HL-60 (cell line): ENCODE measurements at regions not wholly inside any gene's neighbourhood (a gene's known extent, or its start where the extent isn't known, plus 50 kb on each side); places are given as distances from the start of the nearest gene placed in this dataset.

Experiments used
- DNase-seq, 2 experiments: peaks; one replicate each; pipeline ENCODE4 v3.0.0-alpha.2; 2010 to 2020; ENCODE audit warnings: low read depth in 1 of 2, low spot score in 1 of 2
- H3K27ac ChIP-seq: fragments of 250-450 bp; sonication (Bioruptor Pico); replicated peaks from 2 replicates; pipeline ENCODE4 v1.5.1; 2020; ENCODE audit warnings: mild to moderate bottlenecking, moderate library complexity
- H3K27me3 ChIP-seq: fragments of 250-450 bp; sonication (Bioruptor Pico); 2 replicates; pipeline ENCODE4 v1.5.1; 2021; ENCODE audit warnings: mild to moderate bottlenecking, moderate library complexity; ENCODE audit not compliant: insufficient read depth, poor library complexity, severe bottlenecking
- H3K4me3 ChIP-seq: replicated peaks from 2 replicates; pipeline ENCODE4 v1.5.1; 2011; ENCODE audit warnings: mild to moderate bottlenecking, control low read depth, low read length; ENCODE audit not compliant: insufficient read depth
- CTCF ChIP-seq: IDR thresholded peaks from one replicate; pipeline ENCODE4 v1.5.1; 2011; ENCODE audit warnings: low read length, control low read depth, inconsistent platforms; ENCODE audit not compliant: insufficient read depth
- GABPA ChIP-seq: IDR thresholded peaks from 2 replicates; pipeline ENCODE4 v1.6.1; 2012; ENCODE audit warnings: low read depth
- POLR2AphosphoS5 ChIP-seq: IDR thresholded peaks from 2 replicates; pipeline ENCODE4 v1.6.1; 2012; ENCODE audit warnings: low read depth
- REST ChIP-seq: IDR thresholded peaks from 2 replicates; pipeline ENCODE4 v1.6.1; 2012; ENCODE audit warnings: low read depth; ENCODE audit not compliant: insufficient replicate concordance
- SPI1 ChIP-seq: IDR thresholded peaks from 2 replicates; pipeline ENCODE4 v1.6.1; 2012; ENCODE audit warnings: low read depth, mild to moderate bottlenecking, borderline replicate concordance

GRCh38 chr3:152200476-152201420 is 68.0 kb upstream of the MBNL1 start:
- Histone ChIP-seq H3K27ac (peak overlapping the region; percentile 91), H3K4me3 (no peak overlapping the region), H3K27me3 (no peaks in the 10 kb centered on the region)
- no peak for TF ChIP-seq POLR2AphosphoS5
- TF ChIP-seq REST: no peak
- TF ChIP-seq CTCF: no peak
- no peak for TF ChIP-seq SPI1
- TF ChIP-seq GABPA: no peak
- DNase-seq: no peak

GRCh38 chr3:152202976-152203626 is 65.6 kb upstream of the MBNL1 start:
- Histone ChIP-seq H3K4me3 (peak overlapping the region; percentile 22), H3K27ac (peak overlapping the region; percentile 91), H3K27me3 (no peaks in the 10 kb centered on the region)
- peak in 1 of 2 experiments; percentile 33 for DNase-seq
- no peak for TF ChIP-seq GABPA
- no peak for TF ChIP-seq CTCF
- no peak for TF ChIP-seq POLR2AphosphoS5
- no peak for TF ChIP-seq SPI1
- TF ChIP-seq REST: no peak

- Histone ChIP-seq H3K4me3 (peak overlapping the region; percentile 22), H3K27ac (peak overlapping the region; percentile 91), H3K27me3 (no peaks in the 10 kb centered on the region)
- TF ChIP-seq SPI1: no peak
- TF ChIP-seq REST: no peak
- no peak for TF ChIP-seq POLR2AphosphoS5
- TF ChIP-seq GABPA: no peak
- TF ChIP-seq CTCF: no peak
- DNase-seq: peak in 1 of 2 experiments; percentile 40
Measured at GRCh38 chr3:152203652-152204051, 65.1 kb upstream of the MBNL1 start.
